ENCODE measurements at regions not wholly inside any gene's neighbourhood (a gene's known extent, or its start where the extent isn't known, plus 50 kb on each side); places are given as distances from the start of the nearest gene placed in this dataset.

- Histone ChIP-seq H4K20me1 (ENCODE audit: control insufficient read depth, insufficient read depth, low read depth, low read length) (no peaks in the 10 kb centered on the region), H3K36me3 (ENCODE audit: control insufficient read depth, low read length) (no peaks in the 10 kb centered on the region), H3K4me3 (ENCODE audit: low read length) (no peak overlapping the region), H3F3A (ENCODE audit: control insufficient read depth, insufficient read depth) (no peaks in the 10 kb centered on the region), H3K27ac (ENCODE audit: low read depth, low read length) (no peak overlapping the region), H3K4me2 (ENCODE audit: low read length) (no peak overlapping the region), H3K79me2 (ENCODE audit: control insufficient read depth, low read length) (no peaks in the 10 kb centered on the region), H3K9me3 (ENCODE audit: control insufficient read depth, insufficient read depth, low read length) (peaks cover 7% of the 10 kb centered on the region; the same call in 1 of the 2 replicates), H3K27me3 (ENCODE audit: control insufficient read depth, low read length) (no peaks in the 10 kb centered on the region), H3K4me1 (ENCODE audit: control insufficient read depth, low read length) (no peaks in the 10 kb centered on the region), H3K9me2 (replicated peaks; ENCODE audit: control insufficient read depth, low read length) (no peaks in the 10 kb centered on the region)
- no peak for TF ChIP-seq CTCF (IDR thresholded peaks at IDR 0.05; ENCODE audit: low read depth, low read length, poor library complexity, severe bottlenecking)
- TF ChIP-seq EZH2phosphoT487 (IDR thresholded peaks at IDR 0.05; ENCODE audit: borderline replicate concordance, low read length), result no peak
These were observed 377.7 kb upstream of the SALL3 start for GRCh38 chr18:78601923-78602322.

- Histone ChIP-seq H3K27me3 (ENCODE audit: control insufficient read depth, low read length) (no peaks in the 10 kb centered on the region), H3K79me2 (ENCODE audit: control insufficient read depth, low read length) (no peaks in the 10 kb centered on the region), H3K36me3 (ENCODE audit: control insufficient read depth, low read length) (no peaks in the 10 kb centered on the region), H4K20me1 (ENCODE audit: control insufficient read depth, insufficient read depth, low read depth, low read length) (no peaks in the 10 kb centered on the region), H3K9me3 (ENCODE audit: control insufficient read depth, insufficient read depth, low read length) (peaks cover 7% of the 10 kb centered on the region; the same call in 1 of the 2 replicates), H3K4me2 (ENCODE audit: low read length) (no peak overlapping the region), H3K9me2 (replicated peaks; ENCODE audit: control insufficient read depth, low read length) (no peaks in the 10 kb centered on the region), H3K4me1 (ENCODE audit: control insufficient read depth, low read length) (no peaks in the 10 kb centered on the region), H3K4me3 (ENCODE audit: low read length) (no peak overlapping the region), H3K27ac (ENCODE audit: low read depth, low read length) (no peak overlapping the region), H3F3A (ENCODE audit: control insufficient read depth, insufficient read depth) (no peaks in the 10 kb centered on the region)
- no peak for TF ChIP-seq CTCF (IDR thresholded peaks at IDR 0.05; ENCODE audit: low read depth, low read length, poor library complexity, severe bottlenecking)
- TF ChIP-seq EZH2phosphoT487 (IDR thresholded peaks at IDR 0.05; ENCODE audit: borderline replicate concordance, low read length), result no peak
These were observed 377.2 kb upstream of the SALL3 start for GRCh38 chr18:78602430-78602829.

- Histone ChIP-seq H3K4me3 (ENCODE audit: low read length) (no peak overlapping the region), H3F3A (ENCODE audit: control insufficient read depth, insufficient read depth) (no peaks in the 10 kb centered on the region), H3K79me2 (ENCODE audit: control insufficient read depth, low read length) (no peaks in the 10 kb centered on the region), H3K27me3 (ENCODE audit: control insufficient read depth, low read length) (no peaks in the 10 kb centered on the region), H3K36me3 (ENCODE audit: control insufficient read depth, low read length) (no peaks in the 10 kb centered on the region), H4K20me1 (ENCODE audit: control insufficient read depth, insufficient read depth, low read depth, low read length) (no peaks in the 10 kb centered on the region), H3K9me2 (replicated peaks; ENCODE audit: control insufficient read depth, low read length) (no peaks in the 10 kb centered on the region), H3K4me1 (ENCODE audit: control insufficient read depth, low read length) (no peaks in the 10 kb centered on the region), H3K27ac (ENCODE audit: low read depth, low read length) (no peak overlapping the region), H3K9me3 (ENCODE audit: control insufficient read depth, insufficient read depth, low read length) (peaks cover 7% of the 10 kb centered on the region; the same call in 1 of the 2 replicates), H3K4me2 (ENCODE audit: low read length) (no peak overlapping the region)
- TF ChIP-seq CTCF (IDR thresholded peaks at IDR 0.05; ENCODE audit: low read depth, low read length, poor library complexity, severe bottlenecking) (no peak), EZH2phosphoT487 (IDR thresholded peaks at IDR 0.05; ENCODE audit: borderline replicate concordance, low read length) (no peak)
These were observed 376.3 kb upstream of the SALL3 start for GRCh38 chr18:78603102-78603983.
